ENCODE measurements at regions not wholly inside any gene's neighbourhood (a gene's known extent, or its start where the extent isn't known, plus 50 kb on each side); places are given as distances from the start of the nearest gene placed in this dataset.
A peak's percentile ranks its signal among the peaks of the same experiment; 100 is the strongest.
"Not testable (repeated sequence)": the region's sequence is repeated elsewhere in the genome, so short reads cannot be mapped to it uniquely, and the experiment has no call there.

- Histone ChIP-seq H3K4me1 (ENCODE audit: insufficient read depth, poor library complexity, severe bottlenecking) (peaks cover 4% of the 10 kb centered on the region), H3K27ac (ENCODE audit: poor library complexity, severe bottlenecking) (no peak overlapping the region), H3K9me3 (ENCODE audit: severe bottlenecking) (no peaks in the 10 kb centered on the region), H3K36me3 (ENCODE audit: low read depth) (no peaks in the 10 kb centered on the region), H3K27me3 (ENCODE audit: insufficient read depth, poor library complexity, severe bottlenecking) (no peaks in the 10 kb centered on the region), H3K4me3 (ENCODE audit: severe bottlenecking) (no peak overlapping the region)
- ATAC-seq (ENCODE audit: low read depth) = no peak
- no peak for DNase-seq (ENCODE audit: low spot score)
- no peak for TF ChIP-seq CTCF (IDR thresholded peaks at IDR 0.05; ENCODE audit: poor library complexity, severe bottlenecking)
Observed at GRCh38 chr12:67070604-67071003, 198.6 kb upstream of the CAND1 start.

- ATAC-seq (ENCODE audit: low read depth); H3K27me3 ChIP-seq (ENCODE audit: insufficient read depth, poor library complexity, severe bottlenecking); H3K4me1 ChIP-seq (ENCODE audit: insufficient read depth, poor library complexity, severe bottlenecking); H3K9me3 ChIP-seq (ENCODE audit: severe bottlenecking); H3K36me3 ChIP-seq (ENCODE audit: low read depth); H3K27ac ChIP-seq (ENCODE audit: poor library complexity, severe bottlenecking); DNase-seq (ENCODE audit: low spot score); H3K4me3 ChIP-seq (ENCODE audit: severe bottlenecking): not testable (repeated sequence)
Observed at GRCh38 chr12:67072281-67072680, 196.9 kb upstream of the CAND1 start.

GRCh38 chr12:67073336-67073735 lies 195.8 kb upstream of the CAND1 start:
- TF ChIP-seq CTCF (IDR thresholded peaks at IDR 0.05; ENCODE audit: poor library complexity, severe bottlenecking) = no peak
- no peaks in the 10 kb centered on the region for H3K9me3 ChIP-seq (ENCODE audit: severe bottlenecking)
- ATAC-seq (ENCODE audit: low read depth) = no peak

GRCh38 chr12:67074072-67074471 lies 195.1 kb upstream of the CAND1 start:
- TF ChIP-seq CTCF (IDR thresholded peaks at IDR 0.05; ENCODE audit: poor library complexity, severe bottlenecking) = no peak
- Histone ChIP-seq H3K4me3 (ENCODE audit: severe bottlenecking) (no peak overlapping the region), H3K27ac (ENCODE audit: poor library complexity, severe bottlenecking) (no peak overlapping the region), H3K4me1 (ENCODE audit: insufficient read depth, poor library complexity, severe bottlenecking) (peaks cover 13% of the 10 kb centered on the region), H3K9me3 (ENCODE audit: severe bottlenecking) (no peaks in the 10 kb centered on the region), H3K27me3 (ENCODE audit: insufficient read depth, poor library complexity, severe bottlenecking) (no peaks in the 10 kb centered on the region), H3K36me3 (ENCODE audit: low read depth) (no peaks in the 10 kb centered on the region)
- ATAC-seq (ENCODE audit: low read depth) = no peak
- DNase-seq (ENCODE audit: low spot score) = no peak

More at GRCh38 chr12:67073336-67073735, 195.8 kb upstream of the CAND1 start:
- Histone ChIP-seq H3K36me3 (ENCODE audit: low read depth) (no peaks in the 10 kb centered on the region), H3K27ac (ENCODE audit: poor library complexity, severe bottlenecking) (no peak overlapping the region), H3K4me3 (ENCODE audit: severe bottlenecking) (no peak overlapping the region), H3K27me3 (ENCODE audit: insufficient read depth, poor library complexity, severe bottlenecking) (no peaks in the 10 kb centered on the region), H3K4me1 (ENCODE audit: insufficient read depth, poor library complexity, severe bottlenecking) (peaks cover 13% of the 10 kb centered on the region)
- DNase-seq (ENCODE audit: low spot score) = no peak

GRCh38 chr12:67077617-67078016 lies 191.5 kb upstream of the CAND1 start:
- Histone ChIP-seq H3K36me3 (ENCODE audit: low read depth) (no peaks in the 10 kb centered on the region), H3K9me3 (ENCODE audit: severe bottlenecking) (no peaks in the 10 kb centered on the region), H3K27ac (ENCODE audit: poor library complexity, severe bottlenecking) (no peak overlapping the region), H3K4me1 (ENCODE audit: insufficient read depth, poor library complexity, severe bottlenecking) (peaks cover 17% of the 10 kb centered on the region), H3K27me3 (ENCODE audit: insufficient read depth, poor library complexity, severe bottlenecking) (no peaks in the 10 kb centered on the region), H3K4me3 (ENCODE audit: severe bottlenecking) (no peak overlapping the region)
- DNase-seq (ENCODE audit: low spot score) (no peak), ATAC-seq (ENCODE audit: low read depth) (peak; percentile 93)
- no peak for TF ChIP-seq CTCF (IDR thresholded peaks at IDR 0.05; ENCODE audit: poor library complexity, severe bottlenecking)
